ENCODE measurements at regions not wholly inside any gene's neighbourhood (a gene's known extent, or its start where the extent isn't known, plus 50 kb on each side); places are given as distances from the start of the nearest gene placed in this dataset.

GRCh38 chr11:81487109-81487508 is 1246.6 kb downstream of the FAM181B start:
- no peaks in the 10 kb centered on the region for H3K79me2 ChIP-seq (ENCODE audit: low read depth)
- no peaks in the 10 kb centered on the region for H3K27me3 ChIP-seq
- no peaks in the 10 kb centered on the region for H3K9me3 ChIP-seq (ENCODE audit: low read depth)
- no peaks in the 10 kb centered on the region for H3K4me1 ChIP-seq
- Mint-ChIP-seq H3K27me3 (ENCODE audit: insufficient read depth, low read depth) (no peaks in the 10 kb centered on the region), H3K27ac (no peak overlapping the region), H3K4me1 (no peaks in the 10 kb centered on the region), H3K36me3 (no peaks in the 10 kb centered on the region), H3K4me3 (no peak overlapping the region), H3K9me3 (no peaks in the 10 kb centered on the region)
- H3K4me3 ChIP-seq = no peak overlapping the region
- no peak overlapping the region for H3K27ac ChIP-seq
- H3F3A ChIP-seq (ENCODE audit: low read depth) = no peaks in the 10 kb centered on the region
- DNase-seq (ENCODE audit: low spot score) = no peak
- H3K9ac ChIP-seq = no peak overlapping the region
- no peak overlapping the region for H3K4me2 ChIP-seq
- no peak for TF ChIP-seq EZH2phosphoT487 (IDR thresholded peaks at IDR 0.05)
- no peaks in the 10 kb centered on the region for H3K36me3 ChIP-seq
- no peak overlapping the region for H2AFZ ChIP-seq (replicated peaks)
- no peaks in the 10 kb centered on the region for H4K20me1 ChIP-seq (ENCODE audit: low read depth)

- H3K9ac ChIP-seq = no peak overlapping the region
- H3K9me3 ChIP-seq (ENCODE audit: low read depth) = no peaks in the 10 kb centered on the region
- TF ChIP-seq CTCF (IDR thresholded peaks at IDR 0.05) (no peak), EZH2phosphoT487 (IDR thresholded peaks at IDR 0.05) (no peak), EZH2 (IDR thresholded peaks at IDR 0.05) (no peak)
- H3K36me3 ChIP-seq = no peaks in the 10 kb centered on the region
- no peaks in the 10 kb centered on the region for H3K4me1 ChIP-seq
- no peaks in the 10 kb centered on the region for H3F3A ChIP-seq (ENCODE audit: low read depth)
- Mint-ChIP-seq H3K9me3 (no peaks in the 10 kb centered on the region), H3K27me3 (ENCODE audit: insufficient read depth, low read depth) (no peaks in the 10 kb centered on the region), H3K4me1 (no peaks in the 10 kb centered on the region), H3K36me3 (no peaks in the 10 kb centered on the region), H3K27ac (no peak overlapping the region), H3K4me3 (no peak overlapping the region)
- no peak overlapping the region for H3K4me3 ChIP-seq
- no peaks in the 10 kb centered on the region for H3K27me3 ChIP-seq
- no peak overlapping the region for H3K4me2 ChIP-seq
- H4K20me1 ChIP-seq (ENCODE audit: low read depth) = no peaks in the 10 kb centered on the region
- H2AFZ ChIP-seq (replicated peaks) = no peak overlapping the region
- no peak for DNase-seq (ENCODE audit: low spot score)
- no peak overlapping the region for H3K27ac ChIP-seq
- no peaks in the 10 kb centered on the region for H3K79me2 ChIP-seq (ENCODE audit: low read depth)
Observed at GRCh38 chr11:81484196-81484595, 1249.5 kb downstream of the FAM181B start.

- H3K4me1 Mint-ChIP-seq = no peaks in the 10 kb centered on the region
Observed at GRCh38 chr11:81477277-81477676, 1256.4 kb downstream of the FAM181B start.

DNA sequence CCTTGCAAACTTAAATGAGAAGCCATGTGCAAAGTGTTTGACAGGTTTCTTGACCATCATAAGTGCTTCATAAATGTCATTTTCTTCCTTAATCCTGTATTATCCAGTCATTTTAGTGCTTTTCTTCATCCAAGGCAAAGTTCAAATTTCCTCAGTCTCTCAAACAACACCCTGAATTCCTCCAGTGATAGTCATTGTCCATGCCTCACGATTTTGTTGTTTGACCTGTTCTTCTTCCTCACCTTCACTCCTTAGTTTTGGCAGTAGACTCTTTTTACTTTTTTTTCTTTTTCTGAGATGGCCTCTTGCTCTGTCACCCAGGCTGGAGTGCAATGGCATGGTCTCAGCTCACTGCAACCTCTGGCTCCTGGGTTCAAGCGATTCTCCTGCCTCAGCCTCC is 1257.3 kb downstream of the FAM181B start:
- no peaks in the 10 kb centered on the region for H3K79me2 ChIP-seq (ENCODE audit: low read depth)
- no peaks in the 10 kb centered on the region for H3K4me1 ChIP-seq
- no peak overlapping the region for H3K4me3 ChIP-seq
- no peaks in the 10 kb centered on the region for H4K20me1 ChIP-seq (ENCODE audit: low read depth)
- TF ChIP-seq CTCF (IDR thresholded peaks at IDR 0.05) = no peak
- TF ChIP-seq EZH2phosphoT487 (IDR thresholded peaks at IDR 0.05) = no peak
- TF ChIP-seq EZH2 (IDR thresholded peaks at IDR 0.05) = no peak
- no peak overlapping the region for H3K27ac Mint-ChIP-seq
- no peaks in the 10 kb centered on the region for H3K4me1 Mint-ChIP-seq
- no peaks in the 10 kb centered on the region for H3F3A ChIP-seq (ENCODE audit: low read depth)
- no peak for DNase-seq (ENCODE audit: low spot score)
- H3K36me3 ChIP-seq = no peaks in the 10 kb centered on the region
- no peak overlapping the region for H3K27ac ChIP-seq
- H3K9me3 Mint-ChIP-seq = no peaks in the 10 kb centered on the region
- no peak overlapping the region for H2AFZ ChIP-seq (replicated peaks)
- no peak overlapping the region for H3K9ac ChIP-seq
- no peak overlapping the region for H3K4me3 Mint-ChIP-seq
- no peak overlapping the region for H3K4me2 ChIP-seq
- H3K27me3 Mint-ChIP-seq (ENCODE audit: insufficient read depth, low read depth) = no peaks in the 10 kb centered on the region
- H3K36me3 Mint-ChIP-seq = no peaks in the 10 kb centered on the region
- no peaks in the 10 kb centered on the region for H3K9me3 ChIP-seq (ENCODE audit: low read depth)
- H3K27me3 ChIP-seq = no peaks in the 10 kb centered on the region

More at GRCh38 chr11:81477277-81477676, 1256.4 kb downstream of the FAM181B start:
- H3K79me2 ChIP-seq (ENCODE audit: low read depth) = no peaks in the 10 kb centered on the region
- no peaks in the 10 kb centered on the region for H3K36me3 Mint-ChIP-seq
- no peak for DNase-seq (ENCODE audit: low spot score)
- H3K9me3 ChIP-seq (ENCODE audit: low read depth) = no peaks in the 10 kb centered on the region
- H3K4me1 ChIP-seq = no peaks in the 10 kb centered on the region
- H3K9me3 Mint-ChIP-seq = no peaks in the 10 kb centered on the region
- H3K27me3 ChIP-seq = no peaks in the 10 kb centered on the region
- no peak overlapping the region for H3K4me3 Mint-ChIP-seq
- no peak overlapping the region for H3K4me2 ChIP-seq
- no peak overlapping the region for H3K4me3 ChIP-seq
- no peaks in the 10 kb centered on the region for H4K20me1 ChIP-seq (ENCODE audit: low read depth)
- H2AFZ ChIP-seq (replicated peaks) = no peak overlapping the region
- H3K27ac Mint-ChIP-seq = no peak overlapping the region
- TF ChIP-seq CTCF (IDR thresholded peaks at IDR 0.05) (no peak), EZH2phosphoT487 (IDR thresholded peaks at IDR 0.05) (no peak)
- no peak overlapping the region for H3K27ac ChIP-seq
- no peaks in the 10 kb centered on the region for H3K36me3 ChIP-seq
- no peak overlapping the region for H3K9ac ChIP-seq
- no peaks in the 10 kb centered on the region for H3K27me3 Mint-ChIP-seq (ENCODE audit: insufficient read depth, low read depth)
- H3F3A ChIP-seq (ENCODE audit: low read depth) = no peaks in the 10 kb centered on the region

All from neural progenitor cell (in vitro differentiated cells).